Endodermal cell (in vitro differentiated cells): ENCODE measurements at regions not wholly inside any gene's neighbourhood (a gene's known extent, or its start where the extent isn't known, plus 50 kb on each side); places are given as distances from the start of the nearest gene placed in this dataset.

Experiments
- DNase-seq: peaks from one replicate; pipeline ENCODE4 v3.0.0-alpha.2; 2017
- H3K27ac ChIP-seq: 2 replicates; pipeline ENCODE4 v1.5.1; 2013; ENCODE audit warnings: mild to moderate bottlenecking, low read depth, low read length, moderate library complexity
- H3K27me3 ChIP-seq: 2 replicates; pipeline ENCODE4 v1.6.1; 2013; ENCODE audit warnings: mild to moderate bottlenecking, low read length, moderate library complexity; ENCODE audit not compliant: insufficient read depth, control insufficient read depth, poor library complexity, severe bottlenecking
- H3K36me3 ChIP-seq: 2 replicates; pipeline ENCODE4 v1.7.0; 2013; ENCODE audit warnings: mild to moderate bottlenecking, low read length, moderate library complexity; ENCODE audit not compliant: control insufficient read depth, insufficient read depth
- H3K4me1 ChIP-seq: one replicate; pipeline ENCODE4 v1.7.0; 2013; ENCODE audit warnings: low read length; ENCODE audit not compliant: control insufficient read depth, insufficient read depth
- H3K4me3 ChIP-seq: 2 replicates; pipeline ENCODE4 v1.5.1; 2013; ENCODE audit warnings: mild to moderate bottlenecking, low read length, moderate library complexity
- H3K9ac ChIP-seq: 2 replicates; pipeline ENCODE4 v1.6.1; 2013; ENCODE audit warnings: mild to moderate bottlenecking, low read length, moderate library complexity; ENCODE audit not compliant: poor library complexity, severe bottlenecking; ENCODE audit errors: extremely low read depth
- H3K9me3 ChIP-seq: 2 replicates; pipeline ENCODE4 v1.6.1; 2013; ENCODE audit warnings: mild to moderate bottlenecking, low read length, moderate library complexity; ENCODE audit not compliant: control insufficient read depth
- H3K27ac Mint-ChIP-seq: 2 replicates; pipeline ENCODE4 v1.8.0; 2020; ENCODE audit warnings: mixed read lengths
- H3K27me3 Mint-ChIP-seq: 2 replicates; pipeline ENCODE4 v1.8.0; 2021; ENCODE audit warnings: mild to moderate bottlenecking, mixed read lengths; ENCODE audit not compliant: insufficient read depth
- H3K36me3 Mint-ChIP-seq: 2 replicates; pipeline ENCODE4 v1.8.0; 2020; ENCODE audit warnings: low read depth, mixed read lengths
- H3K4me1 Mint-ChIP-seq: 2 replicates; pipeline ENCODE4 v1.8.0; 2020; ENCODE audit warnings: mixed read lengths
- H3K4me3 Mint-ChIP-seq: 2 replicates; pipeline ENCODE4 v1.8.0; 2020; ENCODE audit warnings: mild to moderate bottlenecking, moderate library complexity, mixed read lengths
- H3K9me3 Mint-ChIP-seq: 2 replicates; pipeline ENCODE4 v1.8.0; 2020; ENCODE audit warnings: mild to moderate bottlenecking, mixed read lengths
- WGBS, 2 experiments: methylation state at CpG; one replicate each; pipeline versions ENCODE4 v1.1.5 to v1.1.7; 2013; ENCODE audit warnings: missing lambda C conversion rate in 2 of 2, mixed read lengths in 1 of 2; ENCODE audit not compliant: insufficient coverage in 1 of 2, insufficient read length in 1 of 2; 5-methylcytosine and 5-hydroxymethylcytosine counted together
- TF ChIP-seq, protein P1 (sequence below): fragments of 200-600 bp; sonication (generic); conservative IDR thresholded peaks from 2 replicates; pipeline ENCODE4 v1.5.0; 2021; ENCODE audit warnings: antibody characterized with exemption, mild to moderate bottlenecking

DNA sequence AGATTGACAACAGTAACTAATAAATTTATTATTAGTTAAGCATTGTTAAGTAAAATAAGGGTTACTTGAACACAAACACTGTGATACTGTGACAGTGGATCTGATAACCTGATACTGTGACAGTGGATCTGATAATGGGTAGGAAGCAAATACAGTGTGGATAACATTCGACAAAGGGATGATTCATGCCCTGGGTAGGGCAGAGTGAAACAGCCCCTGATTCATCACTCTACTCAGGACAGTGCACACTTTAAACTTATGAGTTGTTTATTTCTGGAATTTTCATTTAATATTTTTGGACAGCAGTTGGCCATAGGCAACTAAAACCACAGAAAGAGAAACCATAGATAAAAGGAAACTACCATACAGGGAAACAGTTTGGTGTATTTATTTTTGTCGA, 60.8 kb upstream of the CTSC start:
- H3K27me3 Mint-ChIP-seq = peaks cover 2% of the 10 kb centered on the region
- H3K4me1 Mint-ChIP-seq = peaks cover 14% of the 10 kb centered on the region
- no peak overlapping the region for H3K9ac ChIP-seq
- no peaks in the 10 kb centered on the region for H3K36me3 Mint-ChIP-seq
- no peaks in the 10 kb centered on the region for H3K27me3 ChIP-seq
- WGBS, 2 experiments = 86% methylated on average over 1 of the region's 2 CpGs; no CpG with 5 or more reads in 1 of the 2 experiments
- H3K9me3 Mint-ChIP-seq = peaks cover 2% of the 10 kb centered on the region
- DNase-seq = no peak
- no peak overlapping the region for H3K4me3 Mint-ChIP-seq
- H3K4me1 ChIP-seq = peaks cover 5% of the 10 kb centered on the region
- peak overlapping the region; percentile 23 for H3K4me3 ChIP-seq
- no peaks in the 10 kb centered on the region for H3K36me3 ChIP-seq
- H3K9me3 ChIP-seq = no peaks in the 10 kb centered on the region
- no peak overlapping the region for H3K27ac Mint-ChIP-seq
- TF ChIP-seq, protein P1, sequence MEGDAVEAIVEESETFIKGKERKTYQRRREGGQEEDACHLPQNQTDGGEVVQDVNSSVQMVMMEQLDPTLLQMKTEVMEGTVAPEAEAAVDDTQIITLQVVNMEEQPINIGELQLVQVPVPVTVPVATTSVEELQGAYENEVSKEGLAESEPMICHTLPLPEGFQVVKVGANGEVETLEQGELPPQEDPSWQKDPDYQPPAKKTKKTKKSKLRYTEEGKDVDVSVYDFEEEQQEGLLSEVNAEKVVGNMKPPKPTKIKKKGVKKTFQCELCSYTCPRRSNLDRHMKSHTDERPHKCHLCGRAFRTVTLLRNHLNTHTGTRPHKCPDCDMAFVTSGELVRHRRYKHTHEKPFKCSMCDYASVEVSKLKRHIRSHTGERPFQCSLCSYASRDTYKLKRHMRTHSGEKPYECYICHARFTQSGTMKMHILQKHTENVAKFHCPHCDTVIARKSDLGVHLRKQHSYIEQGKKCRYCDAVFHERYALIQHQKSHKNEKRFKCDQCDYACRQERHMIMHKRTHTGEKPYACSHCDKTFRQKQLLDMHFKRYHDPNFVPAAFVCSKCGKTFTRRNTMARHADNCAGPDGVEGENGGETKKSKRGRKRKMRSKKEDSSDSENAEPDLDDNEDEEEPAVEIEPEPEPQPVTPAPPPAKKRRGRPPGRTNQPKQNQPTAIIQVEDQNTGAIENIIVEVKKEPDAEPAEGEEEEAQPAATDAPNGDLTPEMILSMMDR = no peak
- H3K27ac ChIP-seq = no peak overlapping the region

DNA sequence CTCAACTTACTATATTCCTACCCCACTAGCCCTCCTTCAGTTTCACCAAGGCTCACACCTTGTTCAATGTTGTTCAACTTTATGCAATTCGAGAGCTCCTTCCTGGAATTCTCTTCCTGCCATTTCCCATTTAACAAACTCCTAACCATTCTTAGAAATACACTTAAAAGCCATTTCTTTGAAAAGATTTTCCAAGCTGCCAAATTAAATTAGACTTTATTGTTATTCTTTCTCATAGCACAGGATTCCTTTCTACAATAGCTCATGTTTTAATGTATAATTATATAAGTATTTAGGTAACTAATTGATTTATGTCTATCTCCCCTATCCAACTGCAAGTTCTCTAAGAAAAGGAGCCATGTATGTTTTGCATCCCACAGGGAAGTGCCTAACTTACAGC, 52.7 kb upstream of the CTSC start:
- DNase-seq = no peak
- no peak overlapping the region for H3K27ac ChIP-seq
- peaks cover 11% of the 10 kb centered on the region for H3K9me3 Mint-ChIP-seq
- no peak overlapping the region for H3K9ac ChIP-seq
- H3K4me3 Mint-ChIP-seq = no peak overlapping the region
- no peaks in the 10 kb centered on the region for H3K4me1 ChIP-seq
- no peak overlapping the region for H3K4me3 ChIP-seq
- H3K9me3 ChIP-seq = no peaks in the 10 kb centered on the region
- H3K27me3 Mint-ChIP-seq = peaks cover 4% of the 10 kb centered on the region
- TF ChIP-seq, protein P1 = no peak
- 87 to 100% methylated on average over 1 of the region's 1 CpG for WGBS, 2 experiments
- no peaks in the 10 kb centered on the region for H3K4me1 Mint-ChIP-seq
- H3K27me3 ChIP-seq = no peaks in the 10 kb centered on the region
- H3K36me3 Mint-ChIP-seq = no peaks in the 10 kb centered on the region
- no peaks in the 10 kb centered on the region for H3K36me3 ChIP-seq
- H3K27ac Mint-ChIP-seq = no peak overlapping the region

DNA sequence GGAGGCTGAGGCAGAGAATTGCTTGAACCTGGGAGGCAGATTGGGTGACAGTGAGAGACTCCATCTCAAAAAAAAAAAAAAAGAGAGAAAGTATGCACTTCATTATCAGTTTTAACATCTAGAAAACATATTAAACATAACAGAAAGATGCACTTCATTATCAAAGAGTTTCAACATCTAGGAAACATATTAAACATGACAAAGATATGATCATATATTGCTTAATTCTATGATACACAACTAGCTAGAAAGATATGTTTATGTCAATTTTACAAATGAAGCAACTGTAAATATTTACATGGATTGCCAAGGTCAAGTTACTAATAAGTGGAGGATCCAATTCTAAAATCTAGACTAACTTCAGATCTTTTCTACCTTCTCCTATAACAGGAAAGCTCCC, 50.4 kb upstream of the CTSC start:
- TF ChIP-seq, protein P1 = no peak
- Histone ChIP-seq H3K27ac (no peak overlapping the region), H3K9ac (no peak overlapping the region), H3K36me3 (no peaks in the 10 kb centered on the region), H3K4me3 (no peak overlapping the region), H3K4me1 (no peaks in the 10 kb centered on the region), H3K27me3 (no peaks in the 10 kb centered on the region), H3K9me3 (no peaks in the 10 kb centered on the region)
- Mint-ChIP-seq H3K4me3 (no peak overlapping the region), H3K27me3 (peaks cover 4% of the 10 kb centered on the region), H3K36me3 (no peaks in the 10 kb centered on the region), H3K4me1 (no peaks in the 10 kb centered on the region), H3K27ac (no peak overlapping the region), H3K9me3 (peaks cover 11% of the 10 kb centered on the region)
- no peak for DNase-seq
